WTC11 (cell line): ENCODE measurements at regions not wholly inside any gene's neighbourhood (a gene's known extent, or its start where the extent isn't known, plus 50 kb on each side); places are given as distances from the start of the nearest gene placed in this dataset.

Experiments
- ATAC-seq: fragments of 200-7000 bp; cut with Tn5 transposase; 2 replicates; pipeline ENCODE4 v1.10.0; 2021; ENCODE audit warnings: mild to moderate bottlenecking, moderate library complexity
- CTCF ChIA-PET: fragments of 300-600 bp; sonication (Branson Sonifier 250); formaldehyde crosslinking; loops from one replicate; lab custom pipeline; 2021; ENCODE audit warnings: antibody characterized with exemption; lab: Charles Lee
- POLR2A ChIA-PET: fragments of 350-600 bp; sonication (Branson Sonifier 250); formaldehyde crosslinking; loops from one replicate; lab custom pipeline; 2021; ENCODE audit warnings: antibody characterized with exemption; lab: Charles Lee
- DNase-seq: peaks from one replicate; pipeline ENCODE4 v3.0.0; 2021; ENCODE audit warnings: low spot score
- H3K27ac Mint-ChIP-seq: 2 replicates; pipeline ENCODE4 v1.8.0; 2021; ENCODE audit warnings: mixed read lengths
- H3K27me3 Mint-ChIP-seq: 2 replicates; pipeline ENCODE4 v1.8.0; 2021; ENCODE audit warnings: low read depth, mild to moderate bottlenecking, moderate library complexity, mixed read lengths
- H3K36me3 Mint-ChIP-seq: 2 replicates; pipeline ENCODE4 v1.8.0; 2021; ENCODE audit warnings: mixed read lengths
- H3K4me1 Mint-ChIP-seq: 2 replicates; pipeline ENCODE4 v1.8.0; 2022; ENCODE audit warnings: mixed read lengths
- H3K4me3 Mint-ChIP-seq: 2 replicates; pipeline ENCODE4 v1.8.0; 2021; ENCODE audit warnings: mild to moderate bottlenecking, moderate library complexity, mixed read lengths
- H3K9me3 Mint-ChIP-seq: 2 replicates; pipeline ENCODE4 v1.8.0; 2021; ENCODE audit warnings: mixed read lengths
- ELF4 ChIP-seq: sonication (generic); formaldehyde crosslinking; IDR thresholded peaks from 2 replicates; pipeline ENCODE4 v1.8.1; 2022; ENCODE audit warnings: low read depth, mild to moderate bottlenecking, moderate library complexity, missing genetic modification reagents
- FOXP1 ChIP-seq: sonication (generic); formaldehyde crosslinking; IDR thresholded peaks from 2 replicates; pipeline ENCODE4 v1.8.0; 2022; ENCODE audit warnings: missing genetic modification reagents, mild to moderate bottlenecking, moderate library complexity, borderline replicate concordance
- GABPB1 ChIP-seq: sonication (generic); formaldehyde crosslinking; IDR thresholded peaks from 2 replicates; pipeline ENCODE4 v1.8.1; 2023; ENCODE audit warnings: mild to moderate bottlenecking, missing genetic modification reagents
- HMGA2 ChIP-seq: fragments of 250-450 bp; sonication (Bioruptor Pico); IDR thresholded peaks from 2 replicates; pipeline ENCODE4 v1.4.0; 2021; ENCODE audit warnings: mild to moderate bottlenecking, moderate library complexity
- JAZF1 ChIP-seq: fragments of 250-450 bp; sonication (Bioruptor Pico); IDR thresholded peaks from 2 replicates; pipeline ENCODE4 v1.9.0; 2021; ENCODE audit warnings: moderate library complexity, mild to moderate bottlenecking, inconsistent platforms
- JUN ChIP-seq: sonication (generic); formaldehyde crosslinking; IDR thresholded peaks from 2 replicates; pipeline ENCODE4 v1.8.0; 2023; ENCODE audit warnings: mild to moderate bottlenecking, missing genetic modification reagents
- KAT7 ChIP-seq: sonication (generic); formaldehyde crosslinking; IDR thresholded peaks from 2 replicates; pipeline ENCODE4 v1.8.1; 2023; ENCODE audit warnings: missing genetic modification reagents, mild to moderate bottlenecking, borderline replicate concordance
- NR2C2 ChIP-seq: sonication (generic); formaldehyde crosslinking; IDR thresholded peaks from 2 replicates; pipeline ENCODE4 v1.8.0; 2022; ENCODE audit warnings: mild to moderate bottlenecking, missing genetic modification reagents
- OVOL2 ChIP-seq: fragments of 250-450 bp; sonication (Bioruptor Pico); IDR thresholded peaks from 2 replicates; pipeline ENCODE4 v1.9.0; 2021; ENCODE audit warnings: mild to moderate bottlenecking, borderline replicate concordance
- PRRX2 ChIP-seq: fragments of 250-450 bp; sonication (Bioruptor Pico); IDR thresholded peaks from 2 replicates; pipeline ENCODE4 v1.8.0; 2021; ENCODE audit warnings: mild to moderate bottlenecking
- SOX15 ChIP-seq: fragments of 250-450 bp; sonication (Bioruptor Pico); IDR thresholded peaks from 2 replicates; pipeline ENCODE4 v1.9.0; 2021; ENCODE audit warnings: mild to moderate bottlenecking
- TCF7 ChIP-seq: sonication (generic); formaldehyde crosslinking; IDR thresholded peaks from 2 replicates; pipeline ENCODE4 v1.8.0; 2022; ENCODE audit warnings: mild to moderate bottlenecking, low read depth, missing genetic modification reagents, moderate library complexity
- TP53 ChIP-seq: sonication (generic); formaldehyde crosslinking; IDR thresholded peaks from 2 replicates; pipeline ENCODE4 v1.8.1; 2023; ENCODE audit warnings: mild to moderate bottlenecking, missing genetic modification reagents
- ZBTB21 ChIP-seq: sonication (generic); formaldehyde crosslinking; IDR thresholded peaks from 2 replicates; pipeline ENCODE4 v1.8.1; 2023; ENCODE audit warnings: mild to moderate bottlenecking, missing genetic modification reagents, borderline replicate concordance
- TF ChIP-seq, protein P1 (sequence below): sonication (generic); formaldehyde crosslinking; IDR thresholded peaks from 2 replicates; pipeline ENCODE4 v1.8.1; 2023; ENCODE audit warnings: mild to moderate bottlenecking, moderate library complexity, missing genetic modification reagents
- TF ChIP-seq, protein P2 (sequence below): sonication (generic); formaldehyde crosslinking; IDR thresholded peaks from 2 replicates; pipeline ENCODE4 v1.8.1; 2023; ENCODE audit warnings: mild to moderate bottlenecking, missing genetic modification reagents, moderate library complexity
- TF ChIP-seq, protein P3 (sequence below): sonication (generic); formaldehyde crosslinking; IDR thresholded peaks from 2 replicates; pipeline ENCODE4 v1.8.0; 2023; ENCODE audit warnings: missing genetic modification reagents, mild to moderate bottlenecking, borderline replicate concordance
- TF ChIP-seq, protein P4 (sequence below): sonication (generic); formaldehyde crosslinking; IDR thresholded peaks from 2 replicates; pipeline ENCODE4 v1.8.0; 2022; ENCODE audit warnings: mild to moderate bottlenecking, missing genetic modification reagents
- TF ChIP-seq, protein P5 (sequence below): sonication (generic); formaldehyde crosslinking; IDR thresholded peaks from 2 replicates; pipeline ENCODE4 v1.8.1; 2023; ENCODE audit warnings: mild to moderate bottlenecking, missing genetic modification reagents, borderline replicate concordance

DNA sequence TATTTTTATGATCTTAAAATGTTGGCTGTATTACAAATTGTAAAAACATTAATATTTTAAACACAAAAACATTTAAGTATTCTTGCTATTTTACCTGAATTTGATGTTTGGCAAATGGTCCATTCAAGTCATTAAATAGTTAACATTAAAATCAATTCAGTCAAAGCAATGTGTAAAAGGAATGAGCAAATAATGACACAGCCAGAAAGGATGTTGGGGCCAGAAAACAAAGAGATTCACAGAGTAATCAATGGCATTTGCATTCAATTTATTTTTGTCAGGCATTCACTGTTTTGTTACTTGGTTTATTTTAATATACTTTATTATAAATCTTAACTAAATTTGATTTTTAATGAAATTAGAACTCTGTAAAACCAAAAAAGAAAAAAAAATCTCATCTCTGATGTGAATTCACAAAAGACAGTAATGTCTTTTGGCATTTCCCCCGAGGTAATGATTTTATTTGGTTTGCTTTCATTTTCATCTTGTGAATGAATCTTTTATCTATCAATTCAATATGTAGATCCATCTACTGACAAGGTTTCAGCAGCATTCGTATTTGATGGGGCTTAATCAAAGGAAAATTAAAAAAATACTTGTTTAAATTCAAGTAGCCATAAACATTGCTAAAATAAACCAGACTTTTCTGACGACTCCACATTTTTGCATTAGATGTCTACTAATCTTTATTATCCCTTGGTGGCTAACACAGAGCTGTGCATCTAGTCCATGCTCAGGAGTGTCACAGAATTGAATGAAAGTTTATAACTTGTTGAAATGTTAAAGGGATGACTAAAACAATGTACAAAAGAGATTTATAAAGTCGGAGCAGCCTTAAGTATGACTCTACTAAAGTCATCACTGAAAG is 866.7 kb upstream of the GJE1 start (continued):
- no peak for TF ChIP-seq NR2C2 (CRISPR knock-in tag)
- TF ChIP-seq, protein P1, sequence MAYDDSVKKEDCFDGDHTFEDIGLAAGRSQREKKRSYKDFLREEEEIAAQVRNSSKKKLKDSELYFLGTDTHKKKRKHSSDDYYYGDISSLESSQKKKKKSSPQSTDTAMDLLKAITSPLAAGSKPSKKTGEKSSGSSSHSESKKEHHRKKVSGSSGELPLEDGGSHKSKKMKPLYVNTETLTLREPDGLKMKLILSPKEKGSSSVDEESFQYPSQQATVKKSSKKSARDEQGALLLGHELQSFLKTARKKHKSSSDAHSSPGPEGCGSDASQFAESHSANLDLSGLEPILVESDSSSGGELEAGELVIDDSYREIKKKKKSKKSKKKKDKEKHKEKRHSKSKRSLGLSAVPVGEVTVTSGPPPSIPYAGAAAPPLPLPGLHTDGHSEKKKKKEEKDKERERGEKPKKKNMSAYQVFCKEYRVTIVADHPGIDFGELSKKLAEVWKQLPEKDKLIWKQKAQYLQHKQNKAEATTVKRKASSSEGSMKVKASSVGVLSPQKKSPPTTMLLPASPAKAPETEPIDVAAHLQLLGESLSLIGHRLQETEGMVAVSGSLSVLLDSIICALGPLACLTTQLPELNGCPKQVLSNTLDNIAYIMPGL (CRISPR knock-in tag): no peak
- no peak for TF ChIP-seq ZBTB21 (CRISPR knock-in tag)
- no peak for TF ChIP-seq GABPB1

DNA sequence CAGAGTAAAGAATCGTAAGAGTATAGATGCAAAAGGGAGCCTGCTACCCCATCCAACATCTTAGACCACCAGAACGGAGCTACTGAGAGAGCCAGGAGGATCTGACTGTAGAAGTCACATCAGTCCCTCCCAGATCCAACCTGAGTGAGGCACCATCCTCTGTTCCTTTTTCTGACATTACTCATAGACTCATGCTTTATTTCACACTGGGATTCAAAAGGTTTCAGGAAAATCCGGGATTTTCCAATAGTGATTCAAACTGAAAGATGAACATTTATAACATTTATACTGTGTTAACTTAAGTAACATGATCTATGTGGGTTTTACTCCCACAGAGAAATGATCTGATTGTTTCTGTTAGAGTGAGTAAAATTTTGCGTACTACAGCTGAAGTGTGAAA is 868.6 kb upstream of the GJE1 start:
- ChIA-PET CTCF (no interaction called here), POLR2A (no interaction called here)
- Mint-ChIP-seq H3K27me3 (no peaks in the 10 kb centered on the region), H3K36me3 (peaks cover under 1% of the 10 kb centered on the region; the same call in 1 of the 2 replicates), H3K9me3 (peaks cover 4% of the 10 kb centered on the region), H3K27ac (peak overlapping the region; percentile 25; the same call in 1 of the 2 replicates), H3K4me1 (peaks cover 36% of the 10 kb centered on the region), H3K4me3 (no peak overlapping the region)
- DNase-seq (no peak), ATAC-seq (peak; percentile 61)
- TF ChIP-seq, protein P1 (CRISPR knock-in tag): no peak
- no peak for TF ChIP-seq KAT7 (CRISPR knock-in tag)
- no peak for TF ChIP-seq SOX15 (CRISPR knock-in tag)
- TF ChIP-seq, protein P2, sequence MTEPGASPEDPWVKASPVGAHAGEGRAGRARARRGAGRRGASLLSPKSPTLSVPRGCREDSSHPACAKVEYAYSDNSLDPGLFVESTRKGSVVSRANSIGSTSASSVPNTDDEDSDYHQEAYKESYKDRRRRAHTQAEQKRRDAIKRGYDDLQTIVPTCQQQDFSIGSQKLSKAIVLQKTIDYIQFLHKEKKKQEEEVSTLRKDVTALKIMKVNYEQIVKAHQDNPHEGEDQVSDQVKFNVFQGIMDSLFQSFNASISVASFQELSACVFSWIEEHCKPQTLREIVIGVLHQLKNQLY: no peak

DNA sequence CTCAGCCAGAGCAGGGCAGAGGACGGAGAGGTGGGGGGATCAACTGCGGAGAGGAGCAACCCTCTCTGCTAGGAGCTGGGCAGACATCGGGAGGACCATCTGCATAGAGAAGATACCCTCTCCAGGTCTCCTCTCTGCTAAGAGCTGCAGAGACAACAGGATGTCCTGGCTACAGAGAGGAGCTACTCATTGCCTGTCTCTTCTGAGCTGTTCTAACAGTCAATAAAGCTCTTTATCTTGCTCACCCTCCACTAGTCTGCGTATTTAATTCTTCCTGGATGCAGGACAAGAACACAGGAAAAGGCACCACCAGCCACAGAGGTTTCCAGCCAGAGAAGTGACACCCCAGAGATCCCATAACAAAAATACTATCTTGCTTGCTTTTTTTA is 871.1 kb upstream of the GJE1 start:
- ChIA-PET POLR2A (no interaction called here), CTCF (no interaction called here)
- peaks cover 4% of the 10 kb centered on the region; the same call in 1 of the 2 replicates for H3K9me3 Mint-ChIP-seq

More for the DNA sequence above, 871.1 kb upstream of the GJE1 start:
- DNase-seq (no peak), ATAC-seq (no peak)
- H3K27ac Mint-ChIP-seq: no peak overlapping the region
- no peaks in the 10 kb centered on the region for H3K27me3 Mint-ChIP-seq
- peaks cover 29% of the 10 kb centered on the region for H3K4me1 Mint-ChIP-seq
- no peaks in the 10 kb centered on the region for H3K36me3 Mint-ChIP-seq
- no peak overlapping the region for H3K4me3 Mint-ChIP-seq
- TF ChIP-seq ELF4: no peak
- TF ChIP-seq, protein P3, sequence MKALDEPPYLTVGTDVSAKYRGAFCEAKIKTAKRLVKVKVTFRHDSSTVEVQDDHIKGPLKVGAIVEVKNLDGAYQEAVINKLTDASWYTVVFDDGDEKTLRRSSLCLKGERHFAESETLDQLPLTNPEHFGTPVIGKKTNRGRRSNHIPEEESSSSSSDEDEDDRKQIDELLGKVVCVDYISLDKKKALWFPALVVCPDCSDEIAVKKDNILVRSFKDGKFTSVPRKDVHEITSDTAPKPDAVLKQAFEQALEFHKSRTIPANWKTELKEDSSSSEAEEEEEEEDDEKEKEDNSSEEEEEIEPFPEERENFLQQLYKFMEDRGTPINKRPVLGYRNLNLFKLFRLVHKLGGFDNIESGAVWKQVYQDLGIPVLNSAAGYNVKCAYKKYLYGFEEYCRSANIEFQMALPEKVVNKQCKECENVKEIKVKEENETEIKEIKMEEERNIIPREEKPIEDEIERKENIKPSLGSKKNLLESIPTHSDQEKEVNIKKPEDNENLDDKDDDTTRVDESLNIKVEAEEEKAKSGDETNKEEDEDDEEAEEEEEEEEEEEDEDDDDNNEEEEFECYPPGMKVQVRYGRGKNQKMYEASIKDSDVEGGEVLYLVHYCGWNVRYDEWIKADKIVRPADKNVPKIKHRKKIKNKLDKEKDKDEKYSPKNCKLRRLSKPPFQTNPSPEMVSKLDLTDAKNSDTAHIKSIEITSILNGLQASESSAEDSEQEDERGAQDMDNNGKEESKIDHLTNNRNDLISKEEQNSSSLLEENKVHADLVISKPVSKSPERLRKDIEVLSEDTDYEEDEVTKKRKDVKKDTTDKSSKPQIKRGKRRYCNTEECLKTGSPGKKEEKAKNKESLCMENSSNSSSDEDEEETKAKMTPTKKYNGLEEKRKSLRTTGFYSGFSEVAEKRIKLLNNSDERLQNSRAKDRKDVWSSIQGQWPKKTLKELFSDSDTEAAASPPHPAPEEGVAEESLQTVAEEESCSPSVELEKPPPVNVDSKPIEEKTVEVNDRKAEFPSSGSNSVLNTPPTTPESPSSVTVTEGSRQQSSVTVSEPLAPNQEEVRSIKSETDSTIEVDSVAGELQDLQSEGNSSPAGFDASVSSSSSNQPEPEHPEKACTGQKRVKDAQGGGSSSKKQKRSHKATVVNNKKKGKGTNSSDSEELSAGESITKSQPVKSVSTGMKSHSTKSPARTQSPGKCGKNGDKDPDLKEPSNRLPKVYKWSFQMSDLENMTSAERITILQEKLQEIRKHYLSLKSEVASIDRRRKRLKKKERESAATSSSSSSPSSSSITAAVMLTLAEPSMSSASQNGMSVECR: no peak
- TF ChIP-seq JUN (CRISPR knock-in tag): no peak
- TF ChIP-seq TP53: no peak
- no peak for TF ChIP-seq TCF7 (CRISPR knock-in tag)
- TF ChIP-seq OVOL2 (CRISPR knock-in tag): no peak
- no peak for TF ChIP-seq JAZF1 (CRISPR knock-in tag)
- no peak for TF ChIP-seq PRRX2 (CRISPR knock-in tag)
- TF ChIP-seq, protein P4, sequence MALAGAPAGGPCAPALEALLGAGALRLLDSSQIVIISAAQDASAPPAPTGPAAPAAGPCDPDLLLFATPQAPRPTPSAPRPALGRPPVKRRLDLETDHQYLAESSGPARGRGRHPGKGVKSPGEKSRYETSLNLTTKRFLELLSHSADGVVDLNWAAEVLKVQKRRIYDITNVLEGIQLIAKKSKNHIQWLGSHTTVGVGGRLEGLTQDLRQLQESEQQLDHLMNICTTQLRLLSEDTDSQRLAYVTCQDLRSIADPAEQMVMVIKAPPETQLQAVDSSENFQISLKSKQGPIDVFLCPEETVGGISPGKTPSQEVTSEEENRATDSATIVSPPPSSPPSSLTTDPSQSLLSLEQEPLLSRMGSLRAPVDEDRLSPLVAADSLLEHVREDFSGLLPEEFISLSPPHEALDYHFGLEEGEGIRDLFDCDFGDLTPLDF (CRISPR knock-in tag): no peak
- TF ChIP-seq HMGA2 (CRISPR knock-in tag): no peak
- TF ChIP-seq FOXP1 (CRISPR knock-in tag): no peak
- no peak for TF ChIP-seq NR2C2 (CRISPR knock-in tag)
- TF ChIP-seq, protein P5, sequence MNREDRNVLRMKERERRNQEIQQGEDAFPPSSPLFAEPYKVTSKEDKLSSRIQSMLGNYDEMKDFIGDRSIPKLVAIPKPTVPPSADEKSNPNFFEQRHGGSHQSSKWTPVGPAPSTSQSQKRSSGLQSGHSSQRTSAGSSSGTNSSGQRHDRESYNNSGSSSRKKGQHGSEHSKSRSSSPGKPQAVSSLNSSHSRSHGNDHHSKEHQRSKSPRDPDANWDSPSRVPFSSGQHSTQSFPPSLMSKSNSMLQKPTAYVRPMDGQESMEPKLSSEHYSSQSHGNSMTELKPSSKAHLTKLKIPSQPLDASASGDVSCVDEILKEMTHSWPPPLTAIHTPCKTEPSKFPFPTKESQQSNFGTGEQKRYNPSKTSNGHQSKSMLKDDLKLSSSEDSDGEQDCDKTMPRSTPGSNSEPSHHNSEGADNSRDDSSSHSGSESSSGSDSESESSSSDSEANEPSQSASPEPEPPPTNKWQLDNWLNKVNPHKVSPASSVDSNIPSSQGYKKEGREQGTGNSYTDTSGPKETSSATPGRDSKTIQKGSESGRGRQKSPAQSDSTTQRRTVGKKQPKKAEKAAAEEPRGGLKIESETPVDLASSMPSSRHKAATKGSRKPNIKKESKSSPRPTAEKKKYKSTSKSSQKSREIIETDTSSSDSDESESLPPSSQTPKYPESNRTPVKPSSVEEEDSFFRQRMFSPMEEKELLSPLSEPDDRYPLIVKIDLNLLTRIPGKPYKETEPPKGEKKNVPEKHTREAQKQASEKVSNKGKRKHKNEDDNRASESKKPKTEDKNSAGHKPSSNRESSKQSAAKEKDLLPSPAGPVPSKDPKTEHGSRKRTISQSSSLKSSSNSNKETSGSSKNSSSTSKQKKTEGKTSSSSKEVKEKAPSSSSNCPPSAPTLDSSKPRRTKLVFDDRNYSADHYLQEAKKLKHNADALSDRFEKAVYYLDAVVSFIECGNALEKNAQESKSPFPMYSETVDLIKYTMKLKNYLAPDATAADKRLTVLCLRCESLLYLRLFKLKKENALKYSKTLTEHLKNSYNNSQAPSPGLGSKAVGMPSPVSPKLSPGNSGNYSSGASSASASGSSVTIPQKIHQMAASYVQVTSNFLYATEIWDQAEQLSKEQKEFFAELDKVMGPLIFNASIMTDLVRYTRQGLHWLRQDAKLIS: no peak
